WI38 (cell line): ENCODE measurements at regions not wholly inside any gene's neighbourhood (a gene's known extent, or its start where the extent isn't known, plus 50 kb on each side); places are given as distances from the start of the nearest gene placed in this dataset.

ENCODE experiments used
- H3K4me3 ChIP-seq: 2 replicates; pipeline ENCODE4 v1.5.1; 2011; ENCODE audit warnings: low read depth, mild to moderate bottlenecking, control low read depth, low read length
- CTCF ChIP-seq: IDR thresholded peaks from 2 replicates; pipeline ENCODE4 v1.5.1; 2012; ENCODE audit warnings: low read depth, mild to moderate bottlenecking, control low read depth, low read length

GRCh38 chr4:108303488-108304177, 134.9 kb upstream of the LEF1 start:
- TF ChIP-seq CTCF = no peak
- no peak overlapping the region for H3K4me3 ChIP-seq

- TF ChIP-seq CTCF = no peak
- no peak overlapping the region for H3K4me3 ChIP-seq
These were observed 133.0 kb upstream of the LEF1 start for GRCh38 chr4:108301545-108302251.

- no peak for TF ChIP-seq CTCF
- H3K4me3 ChIP-seq = no peak overlapping the region
These were observed 128.9 kb upstream of the LEF1 start for GRCh38 chr4:108297605-108298004.

GRCh38 chr4:108292229-108292628, 123.5 kb upstream of the LEF1 start:
- no peak for TF ChIP-seq CTCF
- H3K4me3 ChIP-seq = no peak overlapping the region

- no peak overlapping the region for H3K4me3 ChIP-seq
- TF ChIP-seq CTCF = no peak
These were observed 122.4 kb upstream of the LEF1 start for GRCh38 chr4:108291137-108291536.

- H3K4me3 ChIP-seq = no peak overlapping the region
- TF ChIP-seq CTCF = no peak
These were observed 119.2 kb upstream of the LEF1 start for GRCh38 chr4:108287834-108288413.

- TF ChIP-seq CTCF = no peak
- no peak overlapping the region for H3K4me3 ChIP-seq
These were observed 111.3 kb upstream of the LEF1 start for GRCh38 chr4:108280072-108280471.
